Loucy (cell line): ENCODE measurements at regions not wholly inside any gene's neighbourhood (a gene's known extent, or its start where the extent isn't known, plus 50 kb on each side); places are given as distances from the start of the nearest gene placed in this dataset.

ENCODE experiments used
- CTCF ChIP-seq: fragments of 200-600 bp; sonication (generic); conservative IDR thresholded peaks from 2 replicates; pipeline ENCODE4 v1.5.1; 2014; ENCODE audit warnings: mild to moderate bottlenecking, antibody characterized with exemption, low read length
- EZH2phosphoT487 ChIP-seq: fragments of 200-600 bp; IDR thresholded peaks from 2 replicates; pipeline ENCODE4 v1.6.1; 2018; ENCODE audit warnings: antibody characterized with exemption, mild to moderate bottlenecking, moderate library complexity, borderline replicate concordance

DNA sequence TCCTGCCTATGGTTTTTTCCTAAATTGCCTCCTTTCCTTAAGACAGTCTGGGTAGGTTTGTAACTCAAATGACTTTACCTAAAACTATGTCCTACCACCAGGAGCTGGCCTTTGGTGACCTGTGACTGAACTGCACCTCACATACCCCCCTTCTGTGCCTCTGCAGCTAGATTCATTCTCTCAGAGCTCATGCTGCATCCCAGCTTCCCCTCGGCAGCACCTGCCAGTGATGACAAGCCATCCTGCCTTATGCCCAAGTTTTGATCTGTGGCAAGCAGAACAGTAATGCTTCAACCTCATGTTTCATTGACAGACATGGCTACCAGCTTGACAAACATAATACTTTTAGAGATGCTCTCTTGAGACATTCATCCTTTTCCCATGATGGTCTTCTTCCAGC lies 141.9 kb downstream of the TSEN15 start:
- TF ChIP-seq CTCF: no peak
- TF ChIP-seq EZH2phosphoT487: no peak
